Gastroesophageal sphincter (tissue), 4 donors: ENCODE measurements at regions not wholly inside any gene's neighbourhood (a gene's known extent, or its start where the extent isn't known, plus 50 kb on each side); places are given as distances from the start of the nearest gene placed in this dataset.

Experiments
- ATAC-seq: fragments of 150-250 bp; one replicate; pipeline ENCODE4 v1.9.1; 2016; ENCODE audit warnings: mild to moderate bottlenecking, moderate library complexity
- H3K27ac ChIP-seq, 4 donors: fragments of 200-600 bp; sonication (generic) in 3 of 4; 1 replicate in 3 of 4; 2 replicates in 1 of 4; pipeline ENCODE4 v1.5.1; 2016 to 2019
- H3K27me3 ChIP-seq: fragments of 200-600 bp; sonication (generic); one replicate; pipeline ENCODE4 v1.5.1; 2019
- H3K36me3 ChIP-seq, 2 donors: fragments of 200-600 bp; sonication (generic); one replicate each; pipeline ENCODE4 v1.5.1; 2019; ENCODE audit warnings: control low read depth in 1 of 2
- H3K4me1 ChIP-seq, 3 donors: fragments of 200-600 bp; sonication (generic); 1 replicate in 2 of 3; 2 replicates in 1 of 3; pipeline ENCODE4 v1.5.1; 2016 to 2019; ENCODE audit warnings: control low read depth in 2 of 3
- H3K4me3 ChIP-seq, 2 donors: fragments of 200-600 bp; sonication (generic); one replicate each; pipeline ENCODE4 v1.5.1; 2019; ENCODE audit warnings: mild to moderate bottlenecking in 1 of 2, moderate library complexity in 1 of 2
- H3K9me3 ChIP-seq, 3 donors: fragments of 200-600 bp; sonication (generic); one replicate each; pipeline ENCODE4 v1.5.1; 2017 to 2019; ENCODE audit warnings: control low read depth in 2 of 3
- EP300 ChIP-seq: sonication (generic); formaldehyde crosslinking; IDR thresholded peaks from one replicate; pipeline ENCODE4 v1.6.1; 2017; ENCODE audit warnings: antibody characterized with exemption, mild to moderate bottlenecking
- POLR2A ChIP-seq, 2 donors: fragments of 450-650 bp; IDR thresholded peaks; one replicate each; pipeline ENCODE4 v1.6.1; 2017; ENCODE audit warnings: antibody characterized with exemption in 2 of 2, mild to moderate bottlenecking in 2 of 2, moderate library complexity in 1 of 2
- POLR2AphosphoS5 ChIP-seq: sonication (generic); formaldehyde crosslinking; IDR thresholded peaks from one replicate; pipeline ENCODE4 v1.6.1; 2017; ENCODE audit warnings: antibody characterized with exemption
- WGBS, 2 donors: methylation state at CpG; one replicate each; pipeline ENCODE4 v1.1.5; 2018; ENCODE audit warnings: low coverage in 1 of 2; 5-methylcytosine and 5-hydroxymethylcytosine counted together
- TF ChIP-seq, protein P1 (sequence below), 4 experiments: fragments of 200-600 bp in 2 of 4; fragments of 450-650 bp in 2 of 4; sonication (generic) in 1 of 4; IDR thresholded peaks; one replicate each; pipeline ENCODE4 v1.5.1; 2017 to 2019; ENCODE audit warnings: antibody characterized with exemption in 4 of 4, mild to moderate bottlenecking in 2 of 4, moderate library complexity in 2 of 4

DNA sequence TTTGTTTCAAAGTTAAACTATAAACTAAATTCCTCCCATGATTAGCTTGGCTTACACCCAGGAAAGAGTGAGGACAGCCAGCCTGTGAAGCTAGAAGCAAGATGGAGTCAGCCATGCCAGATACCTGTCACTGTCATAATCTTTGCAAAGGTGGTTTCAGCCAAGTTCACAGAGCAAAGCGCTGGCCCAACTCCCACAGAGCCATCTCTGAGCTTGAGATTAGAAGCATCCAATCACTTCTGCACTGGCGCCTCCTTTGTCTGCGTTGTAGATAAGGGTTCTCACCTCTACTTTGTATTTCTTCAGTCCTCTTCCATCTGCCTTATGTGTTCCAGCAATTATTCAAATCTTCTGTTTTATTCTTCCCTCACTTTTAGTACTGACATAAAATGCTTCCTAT is 119.4 kb upstream of the ACO1 start:
- H3K4me1 ChIP-seq, result peaks cover 0 to 9% (median 0%) of the 10 kb centered on the region in 3 donors
- no peak overlapping the region for H3K4me3 ChIP-seq
- no peaks in the 10 kb centered on the region for H3K9me3 ChIP-seq
- TF ChIP-seq, protein P1, sequence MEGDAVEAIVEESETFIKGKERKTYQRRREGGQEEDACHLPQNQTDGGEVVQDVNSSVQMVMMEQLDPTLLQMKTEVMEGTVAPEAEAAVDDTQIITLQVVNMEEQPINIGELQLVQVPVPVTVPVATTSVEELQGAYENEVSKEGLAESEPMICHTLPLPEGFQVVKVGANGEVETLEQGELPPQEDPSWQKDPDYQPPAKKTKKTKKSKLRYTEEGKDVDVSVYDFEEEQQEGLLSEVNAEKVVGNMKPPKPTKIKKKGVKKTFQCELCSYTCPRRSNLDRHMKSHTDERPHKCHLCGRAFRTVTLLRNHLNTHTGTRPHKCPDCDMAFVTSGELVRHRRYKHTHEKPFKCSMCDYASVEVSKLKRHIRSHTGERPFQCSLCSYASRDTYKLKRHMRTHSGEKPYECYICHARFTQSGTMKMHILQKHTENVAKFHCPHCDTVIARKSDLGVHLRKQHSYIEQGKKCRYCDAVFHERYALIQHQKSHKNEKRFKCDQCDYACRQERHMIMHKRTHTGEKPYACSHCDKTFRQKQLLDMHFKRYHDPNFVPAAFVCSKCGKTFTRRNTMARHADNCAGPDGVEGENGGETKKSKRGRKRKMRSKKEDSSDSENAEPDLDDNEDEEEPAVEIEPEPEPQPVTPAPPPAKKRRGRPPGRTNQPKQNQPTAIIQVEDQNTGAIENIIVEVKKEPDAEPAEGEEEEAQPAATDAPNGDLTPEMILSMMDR (IDR thresholded peaks at IDR 0.05), result no peak
- TF ChIP-seq POLR2AphosphoS5 (no peak), POLR2A (IDR thresholded peaks at IDR 0.05) (no peak), EP300 (no peak)
- H3K27me3 ChIP-seq, result no peaks in the 10 kb centered on the region
- H3K27ac ChIP-seq, result no peak overlapping the region
- H3K36me3 ChIP-seq, result no peaks in the 10 kb centered on the region
- WGBS, 2 donors, result 19 to 27% methylated on average over 3 of the region's 3 CpGs
- no peak for ATAC-seq

DNA sequence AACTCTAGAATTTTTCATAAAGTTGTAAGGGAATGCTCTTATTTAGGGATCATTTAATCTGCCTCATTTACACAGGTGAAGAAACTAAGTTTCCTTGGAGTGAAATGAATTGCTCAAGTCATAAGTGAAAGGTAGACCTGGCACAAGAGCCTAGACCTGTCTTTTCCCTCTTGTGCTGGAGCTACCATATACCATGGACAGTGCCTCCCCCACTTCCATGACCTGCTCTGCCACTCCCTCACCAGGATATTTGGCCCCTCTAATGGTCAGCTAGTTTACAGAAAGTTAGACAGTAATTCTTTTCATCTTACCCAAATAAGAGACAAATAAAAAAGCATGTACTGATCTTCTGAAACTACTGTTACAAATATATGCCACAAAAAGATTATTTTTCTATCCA is 105.5 kb upstream of the ACO1 start:
- TF ChIP-seq EP300, result no peak
- TF ChIP-seq, protein P1 (IDR thresholded peaks at IDR 0.05), result no peak
- TF ChIP-seq POLR2A (IDR thresholded peaks at IDR 0.05), result no peak
- TF ChIP-seq POLR2AphosphoS5, result no peak
- H3K27ac ChIP-seq, result no peak overlapping the region
- no peak overlapping the region for H3K4me3 ChIP-seq
- no peaks in the 10 kb centered on the region for H3K36me3 ChIP-seq
- no peak for ATAC-seq
- no peaks in the 10 kb centered on the region for H3K9me3 ChIP-seq
- H3K4me1 ChIP-seq, result no peaks in the 10 kb centered on the region
- no peaks in the 10 kb centered on the region for H3K27me3 ChIP-seq

DNA sequence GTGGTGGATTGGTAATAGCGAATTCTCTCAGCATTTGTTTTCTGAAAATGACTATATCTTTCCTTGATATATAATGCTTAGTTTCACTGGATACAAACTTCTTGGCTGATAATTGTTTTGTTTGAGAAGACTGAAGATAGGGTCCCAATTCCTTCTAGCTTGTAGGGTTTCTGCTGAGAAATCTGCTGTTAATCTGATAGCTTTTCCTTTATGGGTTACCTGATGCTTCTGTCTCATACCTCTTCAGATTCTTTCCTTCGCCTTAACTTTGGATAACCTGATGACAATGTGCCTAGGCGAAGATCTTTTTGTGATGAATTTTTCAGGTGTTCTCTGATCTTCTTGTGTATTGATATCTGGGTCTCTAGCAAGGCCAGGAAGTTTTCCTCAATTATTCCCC is 94.7 kb upstream of the ACO1 start:
- ATAC-seq, result no peak
- Histone ChIP-seq H3K27me3 (no peaks in the 10 kb centered on the region), H3K27ac (no peak overlapping the region), H3K4me3 (no peak overlapping the region), H3K4me1 (no peaks in the 10 kb centered on the region), H3K9me3 (no peaks in the 10 kb centered on the region), H3K36me3 (no peaks in the 10 kb centered on the region)
- 95% methylated on average over 3 of the region's 3 CpGs for WGBS, 2 donors
- TF ChIP-seq, protein P1 (IDR thresholded peaks at IDR 0.05), result no peak
- TF ChIP-seq POLR2A (IDR thresholded peaks at IDR 0.05) (no peak), EP300 (no peak), POLR2AphosphoS5 (no peak)

DNA sequence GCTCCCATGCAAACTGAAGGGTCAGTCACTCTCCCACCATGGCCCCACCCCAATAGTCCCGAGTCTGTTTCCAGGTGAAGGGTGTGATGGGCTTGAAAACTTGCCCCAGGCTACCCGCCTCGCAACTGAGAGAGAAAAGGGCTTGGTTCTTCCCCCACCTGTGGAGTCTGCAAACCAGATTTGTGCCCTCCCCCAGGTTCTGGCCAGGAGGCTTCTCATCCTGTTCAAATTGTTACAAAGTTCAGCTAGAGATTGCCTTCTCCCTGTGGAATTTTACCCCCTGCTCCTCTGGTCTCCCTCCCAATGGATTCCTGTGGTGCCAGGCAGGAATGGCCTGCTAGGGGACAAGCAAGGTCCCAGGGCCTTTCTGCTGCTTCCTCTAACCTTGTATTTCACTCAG is 93.1 kb upstream of the ACO1 start:
- WGBS, 2 donors, result 83% methylated on average over 2 of the region's 3 CpGs; no CpG with 5 or more reads in 1 of the 2 donors
- no peak for TF ChIP-seq POLR2AphosphoS5
- TF ChIP-seq POLR2A (IDR thresholded peaks at IDR 0.05), result no peak
- no peak for TF ChIP-seq EP300
- TF ChIP-seq, protein P1 (IDR thresholded peaks at IDR 0.05), result no peak
- H3K4me3 ChIP-seq, result no peak overlapping the region
- H3K27ac ChIP-seq, result no peak overlapping the region
- no peaks in the 10 kb centered on the region for H3K36me3 ChIP-seq
- H3K4me1 ChIP-seq, result no peaks in the 10 kb centered on the region
- H3K9me3 ChIP-seq, result no peaks in the 10 kb centered on the region
- H3K27me3 ChIP-seq, result no peaks in the 10 kb centered on the region
- ATAC-seq, result no peak

DNA sequence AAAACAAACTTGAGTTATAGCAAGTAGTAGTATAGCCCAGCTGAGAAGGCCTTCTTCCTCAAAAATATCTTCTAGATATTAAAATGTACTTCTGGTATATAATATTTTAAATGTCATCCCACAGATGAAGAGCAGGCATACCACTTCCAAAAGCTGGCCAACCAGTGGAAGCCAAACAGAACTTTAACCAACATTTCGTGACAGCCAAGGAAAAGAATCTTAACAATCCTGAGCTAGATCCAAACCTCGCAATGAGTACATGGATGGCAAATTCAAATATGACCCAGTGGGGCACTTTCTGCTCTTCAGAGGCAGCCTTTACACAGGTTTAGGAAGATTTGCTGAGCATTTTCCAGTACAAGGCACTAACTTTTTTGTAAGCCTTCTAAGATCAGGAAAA is 91.8 kb upstream of the ACO1 start:
- TF ChIP-seq, protein P1 (IDR thresholded peaks at IDR 0.05), result no peak
- no peak for TF ChIP-seq EP300
- TF ChIP-seq POLR2A (IDR thresholded peaks at IDR 0.05), result no peak
- TF ChIP-seq POLR2AphosphoS5, result no peak
- H3K27ac ChIP-seq, result no peak overlapping the region
- H3K4me1 ChIP-seq, result no peaks in the 10 kb centered on the region

More for the DNA sequence above, 91.8 kb upstream of the ACO1 start:
- no peaks in the 10 kb centered on the region for H3K27me3 ChIP-seq
- no peaks in the 10 kb centered on the region for H3K36me3 ChIP-seq
- no peaks in the 10 kb centered on the region for H3K9me3 ChIP-seq
- no peak overlapping the region for H3K4me3 ChIP-seq
- no peak for ATAC-seq
- 14 to 59% methylated on average over 2 of the region's 2 CpGs for WGBS, 2 donors
